HepG2 (cell line): ENCODE measurements at regions not wholly inside any gene's neighbourhood (a gene's known extent, or its start where the extent isn't known, plus 50 kb on each side); places are given as distances from the start of the nearest gene placed in this dataset.

Experiments
- CREM ChIP-seq, 2 experiments: sonication (generic) in 1 of 2; formaldehyde crosslinking in 1 of 2; IDR thresholded peaks; 2 replicates each; pipeline versions ENCODE4 v1.4.0 to v1.6.1; 2016 to 2020; ENCODE audit warnings: antibody characterized with exemption in 1 of 2, mild to moderate bottlenecking in 1 of 2, missing genetic modification reagents in 1 of 2
- EHMT2 ChIP-seq: fragments of 200-600 bp; sonication (generic); IDR thresholded peaks from 2 replicates; pipeline ENCODE4 v1.7.0; 2017; ENCODE audit warnings: antibody characterized with exemption, low read depth, low read length, borderline replicate concordance
- MAFK ChIP-seq, 2 experiments: IDR thresholded peaks in 1 of 2; conservative IDR thresholded peaks in 1 of 2; 2 replicates each; pipeline ENCODE4 v1.6.1; 2011; ENCODE audit warnings: improper control_type of control experiment in 2 of 2, low read length in 2 of 2
- NR3C1 ChIP-seq: sonication (generic); formaldehyde crosslinking; IDR thresholded peaks from 2 replicates; pipeline ENCODE4 v1.4.0; 2020; ENCODE audit warnings: missing genetic modification reagents
- TBP ChIP-seq: sonication (generic); formaldehyde crosslinking; IDR thresholded peaks from 2 replicates; pipeline ENCODE4 v1.5.0; 2020; ENCODE audit warnings: missing genetic modification reagents
- TCF7L2 ChIP-seq: IDR thresholded peaks from 2 replicates; pipeline ENCODE4 v1.6.1; 2011; ENCODE audit warnings: mild to moderate bottlenecking, low read depth, low read length, moderate library complexity
- ZKSCAN5 ChIP-seq: sonication (generic); formaldehyde crosslinking; IDR thresholded peaks from 2 replicates; pipeline ENCODE4 v1.5.1; 2020; ENCODE audit warnings: mild to moderate bottlenecking, missing genetic modification reagents
- ZNF232 ChIP-seq: sonication (generic); formaldehyde crosslinking; IDR thresholded peaks from 2 replicates; pipeline ENCODE4 v1.4.0; 2020; ENCODE audit warnings: missing genetic modification reagents, borderline replicate concordance
- ZNF441 ChIP-seq: sonication (generic); formaldehyde crosslinking; IDR thresholded peaks from 2 replicates; pipeline ENCODE4 v1.7.0; 2021; ENCODE audit warnings: missing genetic modification reagents, borderline replicate concordance
- ZNF83 ChIP-seq: sonication (generic); formaldehyde crosslinking; IDR thresholded peaks from 2 replicates; pipeline ENCODE4 v1.4.0; 2020; ENCODE audit warnings: missing genetic modification reagents, mild to moderate bottlenecking, borderline replicate concordance
- ZNF839 ChIP-seq: sonication (generic); formaldehyde crosslinking; IDR thresholded peaks from 2 replicates; pipeline ENCODE4 v1.4.0; 2020; ENCODE audit warnings: missing genetic modification reagents, mild to moderate bottlenecking, borderline replicate concordance
- ZSCAN25 ChIP-seq: sonication (generic); formaldehyde crosslinking; IDR thresholded peaks from 2 replicates; pipeline ENCODE4 v1.8.0; 2022; ENCODE audit warnings: mild to moderate bottlenecking, missing genetic modification reagents
- ZSCAN9 ChIP-seq: IDR thresholded peaks from 2 replicates; pipeline ENCODE4 v1.6.1; 2016; ENCODE audit warnings: borderline replicate concordance
- TF ChIP-seq, protein P1 (sequence below): sonication (generic); formaldehyde crosslinking; IDR thresholded peaks from 2 replicates; pipeline ENCODE4 v1.5.0; 2020; ENCODE audit warnings: mild to moderate bottlenecking, missing genetic modification reagents
- TF ChIP-seq, protein P2 (sequence below): IDR thresholded peaks from 2 replicates; pipeline ENCODE4 v1.4.0; 2020; ENCODE audit warnings: mild to moderate bottlenecking, missing genetic modification reagents
- TF ChIP-seq, protein P3 (sequence below): sonication (generic); formaldehyde crosslinking; IDR thresholded peaks from 2 replicates; pipeline ENCODE4 v1.4.0; 2020; ENCODE audit warnings: missing genetic modification reagents

DNA sequence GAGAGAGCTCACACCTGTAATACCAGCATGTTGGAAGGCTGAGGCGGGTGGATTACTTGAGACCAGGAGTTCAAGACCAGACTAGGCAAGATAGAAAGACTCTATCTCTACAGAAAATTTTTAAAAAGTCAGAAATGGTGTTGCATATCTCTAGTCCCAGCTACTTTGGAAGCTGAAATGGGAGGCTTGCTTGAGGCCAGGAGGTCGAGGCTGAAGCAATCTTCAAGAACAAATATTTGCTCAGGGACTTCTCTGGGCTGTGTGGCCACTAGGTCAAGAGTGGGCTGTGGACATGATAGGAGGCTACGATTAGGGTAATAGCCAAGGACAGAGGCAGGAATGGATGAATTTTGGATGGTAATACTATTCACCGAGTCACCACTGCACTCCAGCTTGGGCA is 135.8 kb upstream of the PEG3 start (continued):
- TF ChIP-seq, protein P1, sequence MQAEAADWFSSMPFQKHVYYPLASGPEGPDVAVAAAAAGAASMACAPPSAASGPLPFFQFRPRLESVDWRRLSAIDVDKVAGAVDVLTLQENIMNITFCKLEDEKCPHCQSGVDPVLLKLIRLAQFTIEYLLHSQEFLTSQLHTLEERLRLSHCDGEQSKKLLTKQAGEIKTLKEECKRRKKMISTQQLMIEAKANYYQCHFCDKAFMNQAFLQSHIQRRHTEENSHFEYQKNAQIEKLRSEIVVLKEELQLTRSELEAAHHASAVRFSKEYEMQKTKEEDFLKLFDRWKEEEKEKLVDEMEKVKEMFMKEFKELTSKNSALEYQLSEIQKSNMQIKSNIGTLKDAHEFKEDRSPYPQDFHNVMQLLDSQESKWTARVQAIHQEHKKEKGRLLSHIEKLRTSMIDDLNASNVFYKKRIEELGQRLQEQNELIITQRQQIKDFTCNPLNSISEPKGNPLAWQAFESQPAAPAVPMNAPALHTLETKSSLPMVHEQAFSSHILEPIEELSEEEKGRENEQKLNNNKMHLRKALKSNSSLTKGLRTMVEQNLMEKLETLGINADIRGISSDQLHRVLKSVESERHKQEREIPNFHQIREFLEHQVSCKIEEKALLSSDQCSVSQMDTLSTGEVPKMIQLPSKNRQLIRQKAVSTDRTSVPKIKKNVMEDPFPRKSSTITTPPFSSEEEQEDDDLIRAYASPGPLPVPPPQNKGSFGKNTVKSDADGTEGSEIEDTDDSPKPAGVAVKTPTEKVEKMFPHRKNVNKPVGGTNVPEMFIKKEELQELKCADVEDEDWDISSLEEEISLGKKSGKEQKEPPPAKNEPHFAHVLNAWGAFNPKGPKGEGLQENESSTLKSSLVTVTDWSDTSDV (CRISPR knock-in tag), result no peak
- TF ChIP-seq TCF7L2 (no peak), ZNF232 (CRISPR knock-in tag) (no peak; the same call in 1 of the 2 replicates), ZNF839 (CRISPR knock-in tag) (no peak), ZSCAN9 (CRISPR knock-in tag) (no peak), MAFK (conservative IDR thresholded peaks at IDR 0.05 in 1 of 2, IDR thresholded peaks at IDR 0.05 in 1 of 2; ENCODE audit: low read length in 2 of 2) (no peak), ZNF441 (CRISPR knock-in tag) (no peak), CREM (IDR thresholded peaks at IDR 0.05) (peak; percentile 50; the same call in 1 of the 2 replicates), CREM (CRISPR knock-in tag; IDR thresholded peaks at IDR 0.05) (no peak), EHMT2 (no peak), TBP (CRISPR knock-in tag) (no peak), ZNF83 (CRISPR knock-in tag) (no peak), ZKSCAN5 (CRISPR knock-in tag) (no peak), NR3C1 (CRISPR knock-in tag) (no peak), ZSCAN25 (CRISPR knock-in tag) (no peak)
- TF ChIP-seq, protein P2, sequence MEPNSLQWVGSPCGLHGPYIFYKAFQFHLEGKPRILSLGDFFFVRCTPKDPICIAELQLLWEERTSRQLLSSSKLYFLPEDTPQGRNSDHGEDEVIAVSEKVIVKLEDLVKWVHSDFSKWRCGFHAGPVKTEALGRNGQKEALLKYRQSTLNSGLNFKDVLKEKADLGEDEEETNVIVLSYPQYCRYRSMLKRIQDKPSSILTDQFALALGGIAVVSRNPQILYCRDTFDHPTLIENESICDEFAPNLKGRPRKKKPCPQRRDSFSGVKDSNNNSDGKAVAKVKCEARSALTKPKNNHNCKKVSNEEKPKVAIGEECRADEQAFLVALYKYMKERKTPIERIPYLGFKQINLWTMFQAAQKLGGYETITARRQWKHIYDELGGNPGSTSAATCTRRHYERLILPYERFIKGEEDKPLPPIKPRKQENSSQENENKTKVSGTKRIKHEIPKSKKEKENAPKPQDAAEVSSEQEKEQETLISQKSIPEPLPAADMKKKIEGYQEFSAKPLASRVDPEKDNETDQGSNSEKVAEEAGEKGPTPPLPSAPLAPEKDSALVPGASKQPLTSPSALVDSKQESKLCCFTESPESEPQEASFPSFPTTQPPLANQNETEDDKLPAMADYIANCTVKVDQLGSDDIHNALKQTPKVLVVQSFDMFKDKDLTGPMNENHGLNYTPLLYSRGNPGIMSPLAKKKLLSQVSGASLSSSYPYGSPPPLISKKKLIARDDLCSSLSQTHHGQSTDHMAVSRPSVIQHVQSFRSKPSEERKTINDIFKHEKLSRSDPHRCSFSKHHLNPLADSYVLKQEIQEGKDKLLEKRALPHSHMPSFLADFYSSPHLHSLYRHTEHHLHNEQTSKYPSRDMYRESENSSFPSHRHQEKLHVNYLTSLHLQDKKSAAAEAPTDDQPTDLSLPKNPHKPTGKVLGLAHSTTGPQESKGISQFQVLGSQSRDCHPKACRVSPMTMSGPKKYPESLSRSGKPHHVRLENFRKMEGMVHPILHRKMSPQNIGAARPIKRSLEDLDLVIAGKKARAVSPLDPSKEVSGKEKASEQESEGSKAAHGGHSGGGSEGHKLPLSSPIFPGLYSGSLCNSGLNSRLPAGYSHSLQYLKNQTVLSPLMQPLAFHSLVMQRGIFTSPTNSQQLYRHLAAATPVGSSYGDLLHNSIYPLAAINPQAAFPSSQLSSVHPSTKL (CRISPR knock-in tag), result peak; percentile 94
- TF ChIP-seq, protein P3, sequence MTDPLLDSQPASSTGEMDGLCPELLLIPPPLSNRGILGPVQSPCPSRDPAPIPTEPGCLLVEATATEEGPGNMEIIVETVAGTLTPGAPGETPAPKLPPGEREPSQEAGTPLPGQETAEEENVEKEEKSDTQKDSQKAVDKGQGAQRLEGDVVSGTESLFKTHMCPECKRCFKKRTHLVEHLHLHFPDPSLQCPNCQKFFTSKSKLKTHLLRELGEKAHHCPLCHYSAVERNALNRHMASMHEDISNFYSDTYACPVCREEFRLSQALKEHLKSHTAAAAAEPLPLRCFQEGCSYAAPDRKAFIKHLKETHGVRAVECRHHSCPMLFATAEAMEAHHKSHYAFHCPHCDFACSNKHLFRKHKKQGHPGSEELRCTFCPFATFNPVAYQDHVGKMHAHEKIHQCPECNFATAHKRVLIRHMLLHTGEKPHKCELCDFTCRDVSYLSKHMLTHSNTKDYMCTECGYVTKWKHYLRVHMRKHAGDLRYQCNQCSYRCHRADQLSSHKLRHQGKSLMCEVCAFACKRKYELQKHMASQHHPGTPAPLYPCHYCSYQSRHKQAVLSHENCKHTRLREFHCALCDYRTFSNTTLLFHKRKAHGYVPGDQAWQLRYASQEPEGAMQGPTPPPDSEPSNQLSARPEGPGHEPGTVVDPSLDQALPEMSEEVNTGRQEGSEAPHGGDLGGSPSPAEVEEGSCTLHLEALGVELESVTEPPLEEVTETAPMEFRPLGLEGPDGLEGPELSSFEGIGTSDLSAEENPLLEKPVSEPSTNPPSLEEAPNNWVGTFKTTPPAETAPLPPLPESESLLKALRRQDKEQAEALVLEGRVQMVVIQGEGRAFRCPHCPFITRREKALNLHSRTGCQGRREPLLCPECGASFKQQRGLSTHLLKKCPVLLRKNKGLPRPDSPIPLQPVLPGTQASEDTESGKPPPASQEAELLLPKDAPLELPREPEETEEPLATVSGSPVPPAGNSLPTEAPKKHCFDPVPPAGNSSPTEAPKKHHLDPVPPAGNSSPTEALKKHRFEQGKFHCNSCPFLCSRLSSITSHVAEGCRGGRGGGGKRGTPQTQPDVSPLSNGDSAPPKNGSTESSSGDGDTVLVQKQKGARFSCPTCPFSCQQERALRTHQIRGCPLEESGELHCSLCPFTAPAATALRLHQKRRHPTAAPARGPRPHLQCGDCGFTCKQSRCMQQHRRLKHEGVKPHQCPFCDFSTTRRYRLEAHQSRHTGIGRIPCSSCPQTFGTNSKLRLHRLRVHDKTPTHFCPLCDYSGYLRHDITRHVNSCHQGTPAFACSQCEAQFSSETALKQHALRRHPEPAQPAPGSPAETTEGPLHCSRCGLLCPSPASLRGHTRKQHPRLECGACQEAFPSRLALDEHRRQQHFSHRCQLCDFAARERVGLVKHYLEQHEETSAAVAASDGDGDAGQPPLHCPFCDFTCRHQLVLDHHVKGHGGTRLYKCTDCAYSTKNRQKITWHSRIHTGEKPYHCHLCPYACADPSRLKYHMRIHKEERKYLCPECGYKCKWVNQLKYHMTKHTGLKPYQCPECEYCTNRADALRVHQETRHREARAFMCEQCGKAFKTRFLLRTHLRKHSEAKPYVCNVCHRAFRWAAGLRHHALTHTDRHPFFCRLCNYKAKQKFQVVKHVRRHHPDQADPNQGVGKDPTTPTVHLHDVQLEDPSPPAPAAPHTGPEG (CRISPR knock-in tag), result no peak
